ENCODE measurements at regions not wholly inside any gene's neighbourhood (a gene's known extent, or its start where the extent isn't known, plus 50 kb on each side); places are given as distances from the start of the nearest gene placed in this dataset.
"Not testable (repeated sequence)": the region's sequence is repeated elsewhere in the genome, so short reads cannot be mapped to it uniquely, and the experiment has no call there.

DNA sequence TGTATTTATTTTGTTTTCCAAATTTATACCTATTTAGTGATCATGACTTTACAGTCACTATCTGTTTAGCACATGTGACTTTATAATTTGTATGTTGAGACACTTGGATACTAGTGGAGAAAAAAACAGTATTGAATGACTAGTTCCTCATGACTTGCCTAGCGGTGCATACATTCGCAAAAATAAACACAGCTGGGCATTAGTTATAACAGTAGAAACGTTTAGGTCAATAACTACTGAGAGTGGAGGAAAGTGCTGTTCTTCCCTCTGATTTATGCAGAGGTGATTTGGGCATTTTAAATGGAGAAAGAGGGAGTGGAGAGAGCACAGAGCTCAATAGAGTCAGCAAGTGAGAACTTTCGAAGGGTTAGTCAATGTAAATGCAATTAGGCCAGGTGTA is 1679.0 kb upstream of the B3GALT2 start:
- TF ChIP-seq, protein P1, sequence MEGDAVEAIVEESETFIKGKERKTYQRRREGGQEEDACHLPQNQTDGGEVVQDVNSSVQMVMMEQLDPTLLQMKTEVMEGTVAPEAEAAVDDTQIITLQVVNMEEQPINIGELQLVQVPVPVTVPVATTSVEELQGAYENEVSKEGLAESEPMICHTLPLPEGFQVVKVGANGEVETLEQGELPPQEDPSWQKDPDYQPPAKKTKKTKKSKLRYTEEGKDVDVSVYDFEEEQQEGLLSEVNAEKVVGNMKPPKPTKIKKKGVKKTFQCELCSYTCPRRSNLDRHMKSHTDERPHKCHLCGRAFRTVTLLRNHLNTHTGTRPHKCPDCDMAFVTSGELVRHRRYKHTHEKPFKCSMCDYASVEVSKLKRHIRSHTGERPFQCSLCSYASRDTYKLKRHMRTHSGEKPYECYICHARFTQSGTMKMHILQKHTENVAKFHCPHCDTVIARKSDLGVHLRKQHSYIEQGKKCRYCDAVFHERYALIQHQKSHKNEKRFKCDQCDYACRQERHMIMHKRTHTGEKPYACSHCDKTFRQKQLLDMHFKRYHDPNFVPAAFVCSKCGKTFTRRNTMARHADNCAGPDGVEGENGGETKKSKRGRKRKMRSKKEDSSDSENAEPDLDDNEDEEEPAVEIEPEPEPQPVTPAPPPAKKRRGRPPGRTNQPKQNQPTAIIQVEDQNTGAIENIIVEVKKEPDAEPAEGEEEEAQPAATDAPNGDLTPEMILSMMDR (IDR thresholded peaks at IDR 0.05), result no peak
- H3K4me3 Mint-ChIP-seq, result no peak overlapping the region
- no peaks in the 10 kb centered on the region for H3K27me3 Mint-ChIP-seq
- CTCF ChIA-PET, result no interaction called here
- DNase-seq, result no peak
- no peaks in the 10 kb centered on the region for H3K4me1 Mint-ChIP-seq (ENCODE audit: low read depth)
- intact Hi-C loops (cut with micrococcal nuclease), result no loop called here
- H3K9me3 Mint-ChIP-seq, result peaks cover 2% of the 10 kb centered on the region
- no peaks in the 10 kb centered on the region for H3K36me3 Mint-ChIP-seq (ENCODE audit: low read depth)
- no peak overlapping the region for H3K27ac Mint-ChIP-seq
- POLR2A ChIA-PET, result no interaction called here
- ATAC-seq, result no peak

DNA sequence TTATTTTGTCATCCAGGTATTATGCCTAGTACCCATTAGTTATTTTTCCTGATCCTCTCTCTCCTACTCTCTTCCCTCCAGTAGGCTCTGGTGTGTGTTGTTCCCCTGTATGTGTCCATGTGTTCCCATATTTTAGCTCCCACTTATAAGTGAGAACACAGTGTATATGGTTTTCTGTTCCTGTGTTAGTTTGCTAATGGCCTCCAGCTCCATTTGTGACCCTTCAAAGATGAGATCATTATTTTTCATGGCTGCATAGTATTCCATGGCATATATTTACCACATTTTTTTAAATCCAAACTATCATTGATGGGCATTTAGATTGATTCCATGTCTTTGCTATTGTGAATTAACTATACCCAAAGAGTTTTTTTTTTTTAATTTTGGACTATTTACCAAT is 1675.7 kb upstream of the B3GALT2 start:
- POLR2A ChIA-PET, result no interaction called here
- CTCF ChIA-PET, result interaction anchor here (1.1 kb wide), 1 partner anchor 13 kb away, joined by 3 read pairs; no protein-coding TSS in a partner anchor
- Mint-ChIP-seq H3K27me3 (no peaks in the 10 kb centered on the region), H3K36me3 (ENCODE audit: low read depth) (no peaks in the 10 kb centered on the region), H3K4me1 (ENCODE audit: low read depth) (no peaks in the 10 kb centered on the region), H3K9me3 (peaks cover 2% of the 10 kb centered on the region), H3K27ac (no peak overlapping the region), H3K4me3 (no peak overlapping the region)
- DNase-seq (no peak), ATAC-seq (no peak)
- TF ChIP-seq, protein P1 (IDR thresholded peaks at IDR 0.05), result no peak
- intact Hi-C loops (cut with micrococcal nuclease), result no loop called here

DNA sequence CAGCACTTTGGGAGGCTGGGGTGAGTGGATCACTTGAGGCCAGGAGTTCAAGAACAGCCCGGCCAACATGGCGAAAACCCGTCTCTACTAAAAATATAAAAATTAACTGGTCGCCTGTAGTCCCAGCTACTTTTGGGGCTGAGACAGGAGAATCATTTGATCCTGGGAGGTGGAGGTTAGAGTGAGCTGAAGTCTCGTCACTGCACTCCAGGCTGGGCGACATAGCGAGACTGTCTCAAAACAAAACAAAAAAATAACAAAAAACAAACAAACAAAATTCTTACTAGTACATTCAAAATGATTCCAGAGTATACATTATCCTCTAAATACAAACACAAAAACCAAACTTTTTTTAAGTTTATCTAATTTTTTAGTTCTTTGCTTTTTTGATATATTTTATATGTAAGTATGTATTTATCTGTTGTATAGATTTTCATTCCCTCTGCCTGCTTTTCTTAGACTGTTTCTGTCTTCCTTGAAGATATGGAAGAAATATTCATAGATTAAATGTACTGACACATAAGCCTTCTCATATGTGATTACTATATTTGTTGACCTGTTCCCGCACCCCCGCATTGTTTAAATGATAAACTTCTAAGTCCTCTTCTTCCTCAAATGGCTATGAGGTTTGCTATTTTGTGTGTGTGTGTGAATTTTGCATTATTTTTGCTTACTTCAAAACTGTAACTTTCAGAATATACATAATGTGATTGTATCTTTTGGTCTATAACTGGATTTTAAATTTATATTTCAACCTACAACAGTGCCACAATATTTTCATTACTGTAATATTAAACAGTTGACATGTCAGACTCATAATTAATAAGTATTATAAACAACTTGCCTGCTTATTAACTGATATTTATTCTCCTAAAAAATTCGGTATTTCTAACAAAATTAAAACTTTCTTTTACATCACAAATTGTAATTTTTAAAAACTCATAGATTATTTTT is 1674.1 kb upstream of the B3GALT2 start:
- no peaks in the 10 kb centered on the region for H3K27me3 Mint-ChIP-seq
- intact Hi-C loops (cut with micrococcal nuclease), result no loop called here
- ChIA-PET POLR2A (no interaction called here), CTCF (no interaction called here)
- no peak overlapping the region for H3K27ac Mint-ChIP-seq
- DNase-seq (no peak), ATAC-seq (no peak)
- H3K36me3 Mint-ChIP-seq (ENCODE audit: low read depth), result no peaks in the 10 kb centered on the region
- TF ChIP-seq, protein P1 (IDR thresholded peaks at IDR 0.05), result no peak
- H3K4me3 Mint-ChIP-seq, result no peak overlapping the region
- H3K4me1 Mint-ChIP-seq (ENCODE audit: low read depth), result no peaks in the 10 kb centered on the region
- peaks cover 2% of the 10 kb centered on the region for H3K9me3 Mint-ChIP-seq

DNA sequence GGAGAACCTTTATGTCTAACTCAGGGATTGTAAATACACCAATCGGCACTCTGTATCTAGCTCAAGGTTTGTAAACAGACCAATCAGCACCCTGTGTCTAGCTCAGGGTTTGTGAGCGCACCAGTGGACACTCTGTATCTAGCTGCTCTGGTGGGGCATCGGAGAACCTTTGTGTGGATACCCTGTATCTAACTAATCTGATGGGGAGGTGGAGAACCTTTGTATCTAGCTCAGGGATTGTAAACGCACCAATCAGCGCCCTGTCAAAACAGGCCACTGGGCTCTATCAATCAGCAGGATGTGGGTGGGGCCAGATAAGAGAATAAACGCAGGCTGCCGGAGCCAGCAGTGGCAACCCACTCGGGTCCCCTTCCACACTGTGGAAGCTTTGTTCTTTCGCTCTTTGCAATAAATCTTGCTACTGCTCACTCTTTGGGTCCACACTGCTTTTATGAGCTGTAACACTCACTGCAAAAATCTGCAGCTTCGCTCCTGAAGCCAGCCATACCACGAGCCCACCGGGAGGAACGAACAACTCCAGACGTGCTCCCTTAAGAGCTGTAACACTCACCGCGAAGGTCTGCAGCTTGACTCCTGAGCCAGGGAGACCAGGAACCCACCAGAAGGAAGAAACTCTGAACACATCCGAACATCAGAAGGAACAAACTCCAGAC is 1673.2 kb upstream of the B3GALT2 start:
- H3K9me3 Mint-ChIP-seq; H3K27ac Mint-ChIP-seq; H3K36me3 Mint-ChIP-seq (ENCODE audit: low read depth); intact Hi-C loops (cut with micrococcal nuclease); H3K4me1 Mint-ChIP-seq (ENCODE audit: low read depth); ATAC-seq; H3K4me3 Mint-ChIP-seq; H3K27me3 Mint-ChIP-seq; POLR2A ChIA-PET; CTCF ChIA-PET; DNase-seq: not testable (repeated sequence)

DNA sequence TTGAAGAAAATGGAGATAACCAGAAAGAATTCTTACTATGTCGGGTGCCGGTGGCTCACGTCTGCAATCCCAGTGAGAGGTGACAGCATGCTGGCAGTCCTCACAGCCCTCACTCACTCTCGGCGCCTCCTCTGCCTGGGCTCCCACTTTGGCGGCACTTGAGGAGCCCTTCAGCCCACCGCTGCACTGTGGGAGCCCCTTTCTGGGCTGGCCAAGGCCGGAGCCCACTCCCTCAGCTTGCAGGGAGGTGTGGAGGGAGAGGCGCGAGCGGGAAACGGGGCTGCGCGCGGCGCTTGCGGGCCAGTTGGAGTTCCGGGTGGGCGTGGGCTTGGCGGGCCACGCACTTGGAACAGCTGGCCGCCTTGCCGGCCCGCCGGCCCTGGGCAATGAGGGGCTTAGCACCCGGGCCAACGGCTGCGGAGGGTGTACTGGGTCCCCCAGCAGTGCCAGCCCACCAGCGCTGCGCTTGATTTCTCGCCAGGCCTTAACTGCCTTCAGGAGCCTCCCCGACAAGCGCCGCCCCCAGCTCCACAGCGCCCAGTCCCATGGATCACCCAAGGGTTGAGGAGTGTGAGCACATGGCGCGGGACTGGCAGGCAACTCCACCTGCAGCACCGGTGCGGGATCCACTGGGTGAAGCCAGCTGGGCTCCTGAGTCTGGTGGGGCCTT is 1672.5 kb upstream of the B3GALT2 start:
- POLR2A ChIA-PET; H3K4me1 Mint-ChIP-seq (ENCODE audit: low read depth); CTCF ChIA-PET; H3K27ac Mint-ChIP-seq; H3K36me3 Mint-ChIP-seq (ENCODE audit: low read depth); H3K27me3 Mint-ChIP-seq; H3K9me3 Mint-ChIP-seq; ATAC-seq; H3K4me3 Mint-ChIP-seq; intact Hi-C loops (cut with micrococcal nuclease); DNase-seq: not testable (repeated sequence)
